ENCODE measurements at regions not wholly inside any gene's neighbourhood (a gene's known extent, or its start where the extent isn't known, plus 50 kb on each side); places are given as distances from the start of the nearest gene placed in this dataset.
"Not testable (repeated sequence)": the region's sequence is repeated elsewhere in the genome, so short reads cannot be mapped to it uniquely, and the experiment has no call there.

GRCh38 chr21:6428498-6429092, 4092.8 kb upstream of the TPTE start:
- not testable (repeated sequence) for DNase-seq

GRCh38 chr21:6429924-6430323, 4091.5 kb upstream of the TPTE start:
- DNase-seq, result not testable (repeated sequence)

GRCh38 chr21:6433149-6433548, 4088.2 kb upstream of the TPTE start:
- not testable (repeated sequence) for DNase-seq

- not testable (repeated sequence) for DNase-seq
Observed at GRCh38 chr21:6436205-6436604, 4085.2 kb upstream of the TPTE start.

- not testable (repeated sequence) for DNase-seq
Observed at GRCh38 chr21:6436971-6437833, 4084.2 kb upstream of the TPTE start.

- not testable (repeated sequence) for DNase-seq
Observed at GRCh38 chr21:6437834-6438187, 4083.6 kb upstream of the TPTE start.

GRCh38 chr21:6439058-6439457, 4082.3 kb upstream of the TPTE start:
- not testable (repeated sequence) for DNase-seq

- not testable (repeated sequence) for DNase-seq
Observed at GRCh38 chr21:6454648-6455340, 4066.6 kb upstream of the TPTE start.

- not testable (repeated sequence) for DNase-seq
Observed at GRCh38 chr21:6456011-6456661, 4065.2 kb upstream of the TPTE start.

- not testable (repeated sequence) for DNase-seq
Observed at GRCh38 chr21:6459761-6460160, 4061.6 kb upstream of the TPTE start.

- not testable (repeated sequence) for DNase-seq
Observed at GRCh38 chr21:6461358-6461757, 4060.0 kb upstream of the TPTE start.

GRCh38 chr21:6464419-6464818, 4057.0 kb upstream of the TPTE start:
- not testable (repeated sequence) for DNase-seq

- not testable (repeated sequence) for DNase-seq
Observed at GRCh38 chr21:6466081-6466698, 4055.2 kb upstream of the TPTE start.

GRCh38 chr21:6466707-6467106, 4054.7 kb upstream of the TPTE start:
- not testable (repeated sequence) for DNase-seq

GRCh38 chr21:6467189-6467774, 4054.1 kb upstream of the TPTE start:
- not testable (repeated sequence) for DNase-seq

GRCh38 chr21:6467907-6468306, 4053.5 kb upstream of the TPTE start:
- not testable (repeated sequence) for DNase-seq

- DNase-seq, result not testable (repeated sequence)
Observed at GRCh38 chr21:6468331-6468860, 4053.0 kb upstream of the TPTE start.

- DNase-seq, result not testable (repeated sequence)
Observed at GRCh38 chr21:6474250-6474968, 4047.0 kb upstream of the TPTE start.

- not testable (repeated sequence) for DNase-seq
Observed at GRCh38 chr21:6481116-6481515, 4040.3 kb upstream of the TPTE start.

GRCh38 chr21:6482616-6483015, 4038.8 kb upstream of the TPTE start:
- not testable (repeated sequence) for DNase-seq

GRCh38 chr21:6483645-6484044, 4037.7 kb upstream of the TPTE start:
- not testable (repeated sequence) for DNase-seq

All from eye (tissue), 1 donor.